Stimulated activated CD4-positive, alpha-beta T cell treated with anti-CD3 and anti-CD28 coated beads, Interleukin-15, amount 100 ng/mL, for 1 hour (primary cell): ENCODE measurements at regions not wholly inside any gene's neighbourhood (a gene's known extent, or its start where the extent isn't known, plus 50 kb on each side); places are given as distances from the start of the nearest gene placed in this dataset.

ENCODE experiments used
- DNase-seq, 2 donors: peaks; one replicate each; pipeline ENCODE4 v3.0.0-alpha.2; 2020; ENCODE audit warnings: low read depth in 1 of 2, low spot score in 1 of 2

GRCh38 chr6:156383059-156383458 lies 394.1 kb upstream of the ARID1B start:
- no peak for DNase-seq

- no peak for DNase-seq
Observed at GRCh38 chr6:156379392-156380289, 397.5 kb upstream of the ARID1B start.

GRCh38 chr6:156378853-156379252 lies 398.3 kb upstream of the ARID1B start:
- no peak for DNase-seq

- no peak for DNase-seq
Observed at GRCh38 chr6:156376091-156376490, 401.1 kb upstream of the ARID1B start.

- no peak for DNase-seq
Observed at GRCh38 chr6:156359912-156360311, 417.3 kb upstream of the ARID1B start.

GRCh38 chr6:156352861-156353260 lies 424.3 kb upstream of the ARID1B start:
- no peak for DNase-seq

- no peak for DNase-seq
Observed at GRCh38 chr6:156351346-156351966, 425.7 kb upstream of the ARID1B start.

- DNase-seq, result no peak
Observed at GRCh38 chr6:156350337-156350736, 426.8 kb upstream of the ARID1B start.

- DNase-seq, result no peak
Observed at GRCh38 chr6:156348849-156349248, 428.3 kb upstream of the ARID1B start.

GRCh38 chr6:156348424-156348823 lies 428.8 kb upstream of the ARID1B start:
- DNase-seq, result no peak

GRCh38 chr6:156347656-156348055 lies 429.5 kb upstream of the ARID1B start:
- no peak for DNase-seq

GRCh38 chr6:156347246-156347645 lies 429.9 kb upstream of the ARID1B start:
- DNase-seq, result no peak

- no peak for DNase-seq
Observed at GRCh38 chr6:156345700-156346099, 431.5 kb upstream of the ARID1B start.

- no peak for DNase-seq
Observed at GRCh38 chr6:156344491-156344890, 432.7 kb upstream of the ARID1B start.

GRCh38 chr6:156337801-156338200 lies 439.4 kb upstream of the ARID1B start:
- no peak for DNase-seq

GRCh38 chr6:156336733-156337132 lies 440.4 kb upstream of the ARID1B start:
- DNase-seq, result no peak

GRCh38 chr6:156336089-156336488 lies 441.1 kb upstream of the ARID1B start:
- no peak for DNase-seq

GRCh38 chr6:156334966-156335365 lies 442.2 kb upstream of the ARID1B start:
- DNase-seq, result no peak

GRCh38 chr6:156319707-156320106 lies 457.5 kb upstream of the ARID1B start:
- DNase-seq, result no peak

- DNase-seq, result no peak
Observed at GRCh38 chr6:156316583-156317125, 460.5 kb upstream of the ARID1B start.

- DNase-seq, result no peak
Observed at GRCh38 chr6:156315146-156315545, 462.0 kb upstream of the ARID1B start.

GRCh38 chr6:156313037-156313436 lies 464.1 kb upstream of the ARID1B start:
- DNase-seq, result no peak
